Prostate gland (tissue), 2 donors: ENCODE measurements at regions not wholly inside any gene's neighbourhood (a gene's known extent, or its start where the extent isn't known, plus 50 kb on each side); places are given as distances from the start of the nearest gene placed in this dataset.

Source experiments
- DNase-seq: peaks from one replicate; pipeline ENCODE4 v3.0.0-alpha.2; 2019; ENCODE audit warnings: low spot score
- H3K27ac ChIP-seq, 2 donors: fragments of 200-600 bp; sonication (generic); 2 replicates each; pipeline ENCODE4 v1.5.1; 2017 to 2019
- H3K27me3 ChIP-seq: fragments of 200-600 bp; sonication (generic); replicated peaks from 2 replicates; pipeline ENCODE4 v1.5.1; 2019; ENCODE audit not compliant: insufficient read depth
- H3K36me3 ChIP-seq, 2 donors: fragments of 200-600 bp; sonication (generic); 1 replicate in 1 of 2; 2 replicates in 1 of 2; pipeline versions ENCODE4 v1.5.1 to v1.8.1; 2017 to 2019
- H3K4me1 ChIP-seq: fragments of 200-600 bp; sonication (generic); replicated peaks from 2 replicates; pipeline ENCODE4 v1.5.1; 2019
- H3K4me3 ChIP-seq, 2 donors: fragments of 200-600 bp; sonication (generic); 2 replicates each; pipeline ENCODE4 v1.5.1; 2017 to 2019
- H3K9me3 ChIP-seq: fragments of 200-600 bp; sonication (generic); 2 replicates; pipeline ENCODE4 v1.5.1; 2017
- POLR2A ChIP-seq: fragments of 450-650 bp; IDR thresholded peaks from one replicate; pipeline ENCODE4 v1.6.1; 2016; ENCODE audit warnings: antibody characterized with exemption, mild to moderate bottlenecking
- POLR2AphosphoS5 ChIP-seq: sonication (generic); formaldehyde crosslinking; IDR thresholded peaks from one replicate; pipeline ENCODE4 v1.6.1; 2017; ENCODE audit warnings: antibody characterized with exemption
- WGBS: methylation state at CpG from one replicate; pipeline ENCODE4 v1.1.5; 2018; 5-methylcytosine and 5-hydroxymethylcytosine counted together
- intact Hi-C: fragments of 100-400 bp; cut with DNase I; formaldehyde crosslinking; loops from one replicate; pipeline ENCODE4 v1.14.2; 2022
- TF ChIP-seq, protein P1 (sequence below), 4 experiments: fragments of 200-600 bp in 2 of 4; fragments of 450-650 bp in 2 of 4; sonication (generic) in 2 of 4; IDR thresholded peaks; 1 replicate in 3 of 4; 2 replicates in 1 of 4; pipeline ENCODE4 v1.5.1; 2016 to 2019; ENCODE audit warnings: antibody characterized with exemption in 4 of 4, mild to moderate bottlenecking in 2 of 4, moderate library complexity in 2 of 4

- Histone ChIP-seq H3K27me3 (no peaks in the 10 kb centered on the region), H3K27ac (no peak overlapping the region), H3K4me3 (no peak overlapping the region), H3K4me1 (no peaks in the 10 kb centered on the region), H3K9me3 (no peaks in the 10 kb centered on the region), H3K36me3 (no peaks in the 10 kb centered on the region)
- WGBS = 52% methylated on average over 5 of the region's 5 CpGs
- DNase-seq = no peak
- TF ChIP-seq POLR2A (no peak), POLR2AphosphoS5 (no peak)
- TF ChIP-seq, protein P1, sequence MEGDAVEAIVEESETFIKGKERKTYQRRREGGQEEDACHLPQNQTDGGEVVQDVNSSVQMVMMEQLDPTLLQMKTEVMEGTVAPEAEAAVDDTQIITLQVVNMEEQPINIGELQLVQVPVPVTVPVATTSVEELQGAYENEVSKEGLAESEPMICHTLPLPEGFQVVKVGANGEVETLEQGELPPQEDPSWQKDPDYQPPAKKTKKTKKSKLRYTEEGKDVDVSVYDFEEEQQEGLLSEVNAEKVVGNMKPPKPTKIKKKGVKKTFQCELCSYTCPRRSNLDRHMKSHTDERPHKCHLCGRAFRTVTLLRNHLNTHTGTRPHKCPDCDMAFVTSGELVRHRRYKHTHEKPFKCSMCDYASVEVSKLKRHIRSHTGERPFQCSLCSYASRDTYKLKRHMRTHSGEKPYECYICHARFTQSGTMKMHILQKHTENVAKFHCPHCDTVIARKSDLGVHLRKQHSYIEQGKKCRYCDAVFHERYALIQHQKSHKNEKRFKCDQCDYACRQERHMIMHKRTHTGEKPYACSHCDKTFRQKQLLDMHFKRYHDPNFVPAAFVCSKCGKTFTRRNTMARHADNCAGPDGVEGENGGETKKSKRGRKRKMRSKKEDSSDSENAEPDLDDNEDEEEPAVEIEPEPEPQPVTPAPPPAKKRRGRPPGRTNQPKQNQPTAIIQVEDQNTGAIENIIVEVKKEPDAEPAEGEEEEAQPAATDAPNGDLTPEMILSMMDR (IDR thresholded peaks at IDR 0.05) = no peak
- intact Hi-C loops = no loop called here
Measured at GRCh38 chr7:50199824-50200223, 104.7 kb upstream of the IKZF1 start.

DNA sequence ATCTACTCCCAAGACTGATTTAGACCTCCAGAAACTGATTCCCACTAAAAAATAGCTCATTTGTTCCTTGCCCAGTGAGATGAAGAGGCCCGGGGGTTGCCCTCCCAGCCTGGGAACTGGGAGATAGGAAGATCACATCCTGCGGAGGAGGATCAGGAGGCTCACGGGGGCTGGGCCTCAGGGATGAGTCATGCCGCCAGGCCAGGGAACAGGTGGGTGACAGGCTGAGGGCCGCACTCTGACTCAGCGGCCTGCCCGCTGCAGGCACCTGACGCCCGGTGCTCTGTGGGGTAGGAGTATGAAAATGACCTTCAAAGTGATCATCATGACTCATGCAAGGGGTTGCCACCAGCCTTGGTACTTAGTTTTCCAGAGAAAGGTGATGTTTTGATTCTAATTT is 104.5 kb upstream of the ZPBP start:
- TF ChIP-seq POLR2AphosphoS5 = no peak
- no peak for TF ChIP-seq POLR2A
- TF ChIP-seq, protein P1 (IDR thresholded peaks at IDR 0.05) = no peak
- Histone ChIP-seq H3K4me1 (no peaks in the 10 kb centered on the region), H3K4me3 (no peak overlapping the region), H3K36me3 (no peaks in the 10 kb centered on the region), H3K27ac (no peak overlapping the region), H3K27me3 (no peaks in the 10 kb centered on the region), H3K9me3 (no peaks in the 10 kb centered on the region)
- DNase-seq = no peak
- WGBS = 73% methylated on average over 9 of the region's 9 CpGs
- intact Hi-C loops = no loop called here

GRCh38 chr7:50196719-50197118 is 103.7 kb upstream of the ZPBP start:
- Histone ChIP-seq H3K27ac (no peak overlapping the region), H3K9me3 (no peaks in the 10 kb centered on the region), H3K36me3 (no peaks in the 10 kb centered on the region), H3K4me1 (no peaks in the 10 kb centered on the region), H3K4me3 (no peak overlapping the region), H3K27me3 (no peaks in the 10 kb centered on the region)
- intact Hi-C loops = no loop called here
- WGBS = 56% methylated on average over 3 of the region's 3 CpGs
- TF ChIP-seq POLR2AphosphoS5 = no peak
- no peak for DNase-seq

- Histone ChIP-seq H3K27me3 (no peaks in the 10 kb centered on the region), H3K4me1 (no peaks in the 10 kb centered on the region), H3K9me3 (no peaks in the 10 kb centered on the region), H3K36me3 (no peaks in the 10 kb centered on the region), H3K4me3 (no peak overlapping the region), H3K27ac (no peak overlapping the region)
- WGBS = 57% methylated on average over 1 of the region's 1 CpG
- TF ChIP-seq POLR2AphosphoS5 (no peak), POLR2A (no peak)
- TF ChIP-seq, protein P1 (IDR thresholded peaks at IDR 0.05) = no peak
- intact Hi-C loops = no loop called here
- no peak for DNase-seq
Measured at GRCh38 chr7:50190776-50191175, 97.7 kb upstream of the ZPBP start.

GRCh38 chr7:50189371-50189770 is 96.3 kb upstream of the ZPBP start:
- DNase-seq = no peak
- no peak for TF ChIP-seq POLR2A
- TF ChIP-seq, protein P1 (IDR thresholded peaks at IDR 0.05) = no peak
- TF ChIP-seq POLR2AphosphoS5 = no peak
- no peaks in the 10 kb centered on the region for H3K9me3 ChIP-seq
- intact Hi-C loops = no loop called here
- H3K27ac ChIP-seq = no peak overlapping the region
- no peak overlapping the region for H3K4me3 ChIP-seq
- H3K36me3 ChIP-seq = no peaks in the 10 kb centered on the region
- H3K27me3 ChIP-seq = no peaks in the 10 kb centered on the region
- H3K4me1 ChIP-seq = no peaks in the 10 kb centered on the region
- WGBS = 84% methylated on average over 2 of the region's 2 CpGs
